ENCODE measurements at regions not wholly inside any gene's neighbourhood (a gene's known extent, or its start where the extent isn't known, plus 50 kb on each side); places are given as distances from the start of the nearest gene placed in this dataset.

- Histone ChIP-seq H3K18ac (ENCODE audit: extremely low read depth, low read length) (no peak overlapping the region), H3K4ac (replicated peaks; ENCODE audit: insufficient read length, low read depth, low read length) (no peak overlapping the region), H2BK12ac (ENCODE audit: low read depth, low read length) (no peak overlapping the region), H4K20me1 (replicated peaks in 1 of 2; ENCODE audit: control insufficient read depth in 1 of 2, insufficient read depth in 2 of 2, low read length in 2 of 2) (no peaks in the 10 kb centered on the region), H3K9ac (replicated peaks in 1 of 4; ENCODE audit: extremely low read depth in 1 of 4, low read depth in 3 of 4, low read length in 3 of 4) (no peak overlapping the region), H3K4me1 (replicated peaks in 1 of 4; ENCODE audit: control insufficient read depth in 3 of 4, insufficient read depth in 4 of 4, low read length in 3 of 4) (no peaks in the 10 kb centered on the region), H3K36me3 (ENCODE audit: control insufficient read depth in 2 of 4, insufficient read depth in 4 of 4, low read length in 3 of 4) (no peaks in the 10 kb centered on the region), H3K79me1 (ENCODE audit: low read depth, low read length) (no peaks in the 10 kb centered on the region), H3K14ac (ENCODE audit: insufficient read length) (no peak overlapping the region), H3K23me2 (ENCODE audit: low read depth, low read length) (no peaks in the 10 kb centered on the region), H3K4me2 (ENCODE audit: insufficient read depth in 1 of 2, low read depth in 2 of 2, low read length in 2 of 2) (peak overlapping the region; percentile 6 to 32; a peak in 3 of 4 replicates), H3K9me3 (ENCODE audit: insufficient read depth in 2 of 2, low read depth in 1 of 2, low read length in 1 of 2) (no peaks in the 10 kb centered on the region), H3K23ac (ENCODE audit: insufficient read length) (no peak overlapping the region), H2BK20ac (ENCODE audit: low read length) (no peak overlapping the region), H4K91ac (replicated peaks; ENCODE audit: insufficient read length, low read length) (peak overlapping the region; percentile 15), H2AK5ac (ENCODE audit: low read depth, low read length) (no peak overlapping the region), H3K56ac (replicated peaks; ENCODE audit: insufficient read length, low read depth, low read length) (no peak overlapping the region), H4K8ac (ENCODE audit: extremely low read depth, insufficient read depth, low read length) (no peak overlapping the region), H3K79me2 (ENCODE audit: control insufficient read depth in 1 of 2, insufficient read depth in 2 of 2, low read length in 2 of 2) (peaks cover 0 to 5% of the 10 kb centered on the region in 2 experiments; a peak in 1 of 4 replicates), H2AFZ (ENCODE audit: low read length) (no peak overlapping the region), H3K27ac (ENCODE audit: low read depth, low read length) (no peak overlapping the region), H3K4me3 (ENCODE audit: extremely low read depth in 1 of 4, insufficient read depth in 2 of 4, low read depth in 3 of 4, low read length in 4 of 4) (peak overlapping the region in 2 of 4 experiments; percentile 69 to 83; a peak in 2 of 8 replicates), H2BK15ac (ENCODE audit: low read length) (no peak overlapping the region), H3K27me3 (replicated peaks in 1 of 4; ENCODE audit: control insufficient read depth in 3 of 4, extremely low read depth in 1 of 4, insufficient read depth in 3 of 4, low read length in 3 of 4) (no peaks in the 10 kb centered on the region), H2BK120ac (replicated peaks; ENCODE audit: low read depth, low read length) (no peak overlapping the region), H4K5ac (ENCODE audit: insufficient read length, low read depth, low read length) (no peak overlapping the region), H2BK5ac (ENCODE audit: low read depth, low read length) (no peak overlapping the region)
- DNase-seq (ENCODE audit: low read depth in 1 of 2, low spot score in 2 of 2) (no peak), FAIRE-seq (peak; percentile 24)
- 92% methylated on average over 2 of the region's 2 CpGs; no CpG with 5 or more reads in 1 of the 2 experiments for WGBS, 2 experiments (ENCODE audit: extremely low coverage in 1 of 2, insufficient coverage in 1 of 2, insufficient read length in 1 of 2, insufficient replicate concordance in 2 of 2, low coverage in 1 of 2, low lambda C conversion rate in 2 of 2, missing lambda C conversion rate in 1 of 2)
- CTCF ChIA-PET (ENCODE audit: partially characterized antibody), result interaction anchor here (0.6 kb wide), 1 partner anchor 167 kb away, joined by 3 read pairs; no protein-coding TSS in a partner anchor
- POLR2A ChIA-PET (ENCODE audit: partially characterized antibody), result interaction anchor here (0.6 to 0.9 kb wide), 3 partner anchors 20 to 94 kb away, joined by 3 to 6 read pairs (median 3); no protein-coding TSS in a partner anchor
- TF ChIP-seq, protein P1, sequence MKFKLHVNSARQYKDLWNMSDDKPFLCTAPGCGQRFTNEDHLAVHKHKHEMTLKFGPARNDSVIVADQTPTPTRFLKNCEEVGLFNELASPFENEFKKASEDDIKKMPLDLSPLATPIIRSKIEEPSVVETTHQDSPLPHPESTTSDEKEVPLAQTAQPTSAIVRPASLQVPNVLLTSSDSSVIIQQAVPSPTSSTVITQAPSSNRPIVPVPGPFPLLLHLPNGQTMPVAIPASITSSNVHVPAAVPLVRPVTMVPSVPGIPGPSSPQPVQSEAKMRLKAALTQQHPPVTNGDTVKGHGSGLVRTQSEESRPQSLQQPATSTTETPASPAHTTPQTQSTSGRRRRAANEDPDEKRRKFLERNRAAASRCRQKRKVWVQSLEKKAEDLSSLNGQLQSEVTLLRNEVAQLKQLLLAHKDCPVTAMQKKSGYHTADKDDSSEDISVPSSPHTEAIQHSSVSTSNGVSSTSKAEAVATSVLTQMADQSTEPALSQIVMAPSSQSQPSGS (IDR thresholded peaks at IDR 0.05; ENCODE audit: low read length), result no peak
- TF ChIP-seq EGR1 (IDR thresholded peaks at IDR 0.05; ENCODE audit: borderline replicate concordance, low read depth, low read length), result no peak
- TF ChIP-seq SIRT6 (IDR thresholded peaks at IDR 0.05; ENCODE audit: low read length), result no peak
- TF ChIP-seq CREB1 (IDR thresholded peaks at IDR 0.05), result no peak
- TF ChIP-seq RFX5 (IDR thresholded peaks at IDR 0.05; ENCODE audit: borderline replicate concordance, low read depth, low read length), result no peak
- no peak for TF ChIP-seq CTBP2 (IDR thresholded peaks at IDR 0.05; ENCODE audit: borderline replicate concordance, insufficient read depth, insufficient read length, low read length)
- TF ChIP-seq SP2 (IDR thresholded peaks at IDR 0.05; ENCODE audit: low read length), result no peak
- no peak for TF ChIP-seq ASH2L (IDR thresholded peaks at IDR 0.05; ENCODE audit: low read length)
- TF ChIP-seq JUND (IDR thresholded peaks at IDR 0.05; ENCODE audit: low read length), result no peak
- TF ChIP-seq YY1 (IDR thresholded peaks at IDR 0.05; ENCODE audit: low read depth, low read length), result no peak
- TF ChIP-seq SIN3A (conservative IDR thresholded peaks at IDR 0.05 in 1 of 2, IDR thresholded peaks at IDR 0.05 in 1 of 2; ENCODE audit: low read depth in 1 of 2, low read length in 2 of 2), result no peak
- TF ChIP-seq RNF2 (IDR thresholded peaks at IDR 0.05; ENCODE audit: borderline replicate concordance, low read depth, low read length, missing control alignments, poor library complexity, severe bottlenecking), result no peak
Observed at GRCh38 chr9:87040410-87041009, 93.2 kb upstream of the GAS1 start.
